GM23338 (cell line): ENCODE measurements at regions not wholly inside any gene's neighbourhood (a gene's known extent, or its start where the extent isn't known, plus 50 kb on each side); places are given as distances from the start of the nearest gene placed in this dataset.

Source experiments
- ATAC-seq: fragments of 200-7000 bp; cut with Tn5 transposase; 3 replicates; pipeline ENCODE4 v1.9.1; 2020
- DNase-seq: peaks from one replicate; pipeline ENCODE4 v3.0.0-alpha.2; 2015; ENCODE audit warnings: low spot score
- H2AFZ ChIP-seq: fragments of 200-600 bp; sonication (generic); 2 replicates; pipeline ENCODE4 v1.8.0; 2016; ENCODE audit warnings: antibody characterized with exemption, mild to moderate bottlenecking, moderate library complexity
- H3F3A ChIP-seq: fragments of 200-600 bp; sonication (generic); replicated peaks from 2 replicates; pipeline ENCODE4 v1.8.0; 2017; ENCODE audit warnings: antibody characterized with exemption, mixed run types, low read depth
- H3K27ac ChIP-seq: fragments of 200-600 bp; sonication (generic); 2 replicates; pipeline ENCODE4 v1.6.1; 2016; ENCODE audit warnings: low read depth
- H3K27me3 ChIP-seq: fragments of 200-600 bp; sonication (generic); 2 replicates; pipeline ENCODE4 v1.8.0; 2016; ENCODE audit warnings: mild to moderate bottlenecking, mixed run types, moderate library complexity; ENCODE audit not compliant: insufficient read depth
- H3K36me3 ChIP-seq: fragments of 200-600 bp; sonication (generic); 2 replicates; pipeline ENCODE4 v1.8.0; 2016; ENCODE audit warnings: mild to moderate bottlenecking; ENCODE audit not compliant: insufficient read depth
- H3K4me1 ChIP-seq: fragments of 200-600 bp; sonication (generic); 2 replicates; pipeline ENCODE4 v1.8.0; 2016; ENCODE audit warnings: mild to moderate bottlenecking, moderate library complexity; ENCODE audit not compliant: insufficient read depth
- H3K4me2 ChIP-seq: fragments of 200-600 bp; sonication (generic); 2 replicates; pipeline ENCODE4 v1.7.1; 2017; ENCODE audit warnings: mixed run types
- H3K4me3 ChIP-seq: fragments of 200-600 bp; sonication (generic); 2 replicates; pipeline ENCODE4 v1.6.1; 2016; ENCODE audit warnings: mixed run types
- H3K79me2 ChIP-seq: fragments of 200-600 bp; sonication (generic); replicated peaks from 2 replicates; pipeline ENCODE4 v1.8.0; 2017; ENCODE audit warnings: mild to moderate bottlenecking; ENCODE audit not compliant: insufficient read depth
- H3K9me2 ChIP-seq: fragments of 200-600 bp; sonication (generic); 2 replicates; pipeline ENCODE4 v1.8.0; 2017; ENCODE audit not compliant: insufficient read depth
- H4K20me1 ChIP-seq: fragments of 200-600 bp; sonication (generic); replicated peaks from 2 replicates; pipeline ENCODE4 v1.8.0; 2017; ENCODE audit warnings: mild to moderate bottlenecking; ENCODE audit not compliant: insufficient read depth
- H3K27ac Mint-ChIP-seq: 2 replicates; pipeline ENCODE4 v1.8.0; 2020; ENCODE audit warnings: inconsistent platforms, mild to moderate bottlenecking, moderate library complexity, mixed read lengths
- H3K27me3 Mint-ChIP-seq: 3 replicates; pipeline ENCODE4 v1.8.0; 2022; ENCODE audit warnings: low read depth, mild to moderate bottlenecking, moderate library complexity, mixed read lengths, inconsistent platforms; ENCODE audit not compliant: insufficient read depth, poor library complexity
- H3K36me3 Mint-ChIP-seq: 3 replicates; pipeline ENCODE4 v1.8.0; 2021; ENCODE audit warnings: low read depth, mild to moderate bottlenecking, inconsistent platforms, moderate library complexity, mixed read lengths
- H3K4me1 Mint-ChIP-seq: 3 replicates; pipeline ENCODE4 v1.8.0; 2020; ENCODE audit warnings: mild to moderate bottlenecking, inconsistent platforms, mixed read lengths
- H3K4me3 Mint-ChIP-seq: 3 replicates; pipeline ENCODE4 v1.8.0; 2021; ENCODE audit warnings: moderate library complexity, mild to moderate bottlenecking, inconsistent platforms, mixed read lengths
- H3K9me3 Mint-ChIP-seq: 3 replicates; pipeline ENCODE4 v1.8.0; 2020; ENCODE audit warnings: moderate library complexity, mild to moderate bottlenecking, inconsistent platforms, mixed read lengths
- CREB1 ChIP-seq: fragments of 250-450 bp; sonication (Bioruptor Pico); IDR thresholded peaks from 2 replicates; pipeline ENCODE4 v1.5.0; 2020; ENCODE audit warnings: low read depth, mild to moderate bottlenecking, moderate library complexity
- EZH2phosphoT487 ChIP-seq: fragments of 200-600 bp; sonication (generic); IDR thresholded peaks from one replicate; pipeline ENCODE4 v1.8.1; 2018; ENCODE audit warnings: antibody characterized with exemption; ENCODE audit not compliant: unreplicated experiment
- JUNB ChIP-seq: IDR thresholded peaks from one replicate; pipeline ENCODE4 v1.6.1; 2016; ENCODE audit warnings: antibody characterized with exemption; ENCODE audit not compliant: unreplicated experiment
- POLR2AphosphoS5 ChIP-seq: IDR thresholded peaks from 2 replicates; pipeline ENCODE4 v1.6.1; 2016; ENCODE audit warnings: antibody characterized with exemption, low read depth
- STAT1 ChIP-seq: IDR thresholded peaks from one replicate; pipeline ENCODE4 v1.6.1; 2016; ENCODE audit warnings: antibody characterized with exemption; ENCODE audit not compliant: unreplicated experiment
- ZNF114 ChIP-seq: fragments of 250-450 bp; sonication (Bioruptor Pico); IDR thresholded peaks from 2 replicates; pipeline ENCODE4 v1.5.0; 2020; ENCODE audit warnings: mild to moderate bottlenecking, moderate library complexity
- TF ChIP-seq, protein P1 (sequence below), 2 experiments: fragments of 200-600 bp in 1 of 2; sonication (generic) in 1 of 2; conservative IDR thresholded peaks; 2 replicates each; pipeline versions ENCODE4 v1.5.1 to v1.6.1; 2016 to 2017; ENCODE audit warnings: antibody characterized with exemption in 2 of 2, low read depth in 2 of 2, mild to moderate bottlenecking in 2 of 2, moderate library complexity in 1 of 2
- TF ChIP-seq, protein P2 (sequence below): IDR thresholded peaks from one replicate; pipeline ENCODE4 v1.6.1; 2018; ENCODE audit warnings: antibody characterized with exemption; ENCODE audit not compliant: unreplicated experiment
- TF ChIP-seq, protein P3 (sequence below): IDR thresholded peaks from 2 replicates; pipeline ENCODE4 v1.6.1; 2016; ENCODE audit warnings: antibody characterized with exemption

DNA sequence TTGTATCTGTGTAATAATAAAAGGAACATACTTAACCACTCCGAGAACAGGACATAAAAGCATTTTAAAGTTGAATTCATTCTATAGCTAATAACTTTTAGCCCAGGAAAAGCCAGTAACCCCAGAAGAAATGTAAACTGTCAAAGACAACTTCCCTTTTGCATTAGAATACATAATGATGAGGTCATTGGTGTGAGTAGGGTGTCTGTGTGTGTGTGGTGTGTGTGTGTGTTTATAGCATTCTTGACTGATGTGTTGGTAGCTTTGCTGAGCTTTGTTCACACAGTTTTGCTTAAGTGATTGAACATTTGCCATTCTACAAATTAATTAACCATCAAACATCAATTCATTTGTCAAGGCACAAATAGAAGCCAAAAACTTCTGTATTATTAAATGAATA is 559.6 kb downstream of the ARAP2 start:
- Histone ChIP-seq H3F3A (no peaks in the 10 kb centered on the region), H3K36me3 (peaks cover 12% of the 10 kb centered on the region), H3K27me3 (no peaks in the 10 kb centered on the region), H3K27ac (no peak overlapping the region), H3K4me1 (no peaks in the 10 kb centered on the region), H3K79me2 (no peaks in the 10 kb centered on the region), H2AFZ (no peak overlapping the region), H4K20me1 (no peaks in the 10 kb centered on the region), H3K4me2 (no peak overlapping the region), H3K4me3 (no peak overlapping the region), H3K9me2 (no peaks in the 10 kb centered on the region)
- no peak overlapping the region for H3K4me3 Mint-ChIP-seq
- no peak for ATAC-seq
- TF ChIP-seq, protein P1, sequence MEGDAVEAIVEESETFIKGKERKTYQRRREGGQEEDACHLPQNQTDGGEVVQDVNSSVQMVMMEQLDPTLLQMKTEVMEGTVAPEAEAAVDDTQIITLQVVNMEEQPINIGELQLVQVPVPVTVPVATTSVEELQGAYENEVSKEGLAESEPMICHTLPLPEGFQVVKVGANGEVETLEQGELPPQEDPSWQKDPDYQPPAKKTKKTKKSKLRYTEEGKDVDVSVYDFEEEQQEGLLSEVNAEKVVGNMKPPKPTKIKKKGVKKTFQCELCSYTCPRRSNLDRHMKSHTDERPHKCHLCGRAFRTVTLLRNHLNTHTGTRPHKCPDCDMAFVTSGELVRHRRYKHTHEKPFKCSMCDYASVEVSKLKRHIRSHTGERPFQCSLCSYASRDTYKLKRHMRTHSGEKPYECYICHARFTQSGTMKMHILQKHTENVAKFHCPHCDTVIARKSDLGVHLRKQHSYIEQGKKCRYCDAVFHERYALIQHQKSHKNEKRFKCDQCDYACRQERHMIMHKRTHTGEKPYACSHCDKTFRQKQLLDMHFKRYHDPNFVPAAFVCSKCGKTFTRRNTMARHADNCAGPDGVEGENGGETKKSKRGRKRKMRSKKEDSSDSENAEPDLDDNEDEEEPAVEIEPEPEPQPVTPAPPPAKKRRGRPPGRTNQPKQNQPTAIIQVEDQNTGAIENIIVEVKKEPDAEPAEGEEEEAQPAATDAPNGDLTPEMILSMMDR (conservative IDR thresholded peaks at IDR 0.05; ENCODE audit: low read depth in 2 of 2), result no peak
- TF ChIP-seq ZNF114 (no peak), STAT1 (no peak), JUNB (no peak), EZH2phosphoT487 (no peak), CREB1 (CRISPR knock-in tag) (no peak)
- TF ChIP-seq, protein P2, sequence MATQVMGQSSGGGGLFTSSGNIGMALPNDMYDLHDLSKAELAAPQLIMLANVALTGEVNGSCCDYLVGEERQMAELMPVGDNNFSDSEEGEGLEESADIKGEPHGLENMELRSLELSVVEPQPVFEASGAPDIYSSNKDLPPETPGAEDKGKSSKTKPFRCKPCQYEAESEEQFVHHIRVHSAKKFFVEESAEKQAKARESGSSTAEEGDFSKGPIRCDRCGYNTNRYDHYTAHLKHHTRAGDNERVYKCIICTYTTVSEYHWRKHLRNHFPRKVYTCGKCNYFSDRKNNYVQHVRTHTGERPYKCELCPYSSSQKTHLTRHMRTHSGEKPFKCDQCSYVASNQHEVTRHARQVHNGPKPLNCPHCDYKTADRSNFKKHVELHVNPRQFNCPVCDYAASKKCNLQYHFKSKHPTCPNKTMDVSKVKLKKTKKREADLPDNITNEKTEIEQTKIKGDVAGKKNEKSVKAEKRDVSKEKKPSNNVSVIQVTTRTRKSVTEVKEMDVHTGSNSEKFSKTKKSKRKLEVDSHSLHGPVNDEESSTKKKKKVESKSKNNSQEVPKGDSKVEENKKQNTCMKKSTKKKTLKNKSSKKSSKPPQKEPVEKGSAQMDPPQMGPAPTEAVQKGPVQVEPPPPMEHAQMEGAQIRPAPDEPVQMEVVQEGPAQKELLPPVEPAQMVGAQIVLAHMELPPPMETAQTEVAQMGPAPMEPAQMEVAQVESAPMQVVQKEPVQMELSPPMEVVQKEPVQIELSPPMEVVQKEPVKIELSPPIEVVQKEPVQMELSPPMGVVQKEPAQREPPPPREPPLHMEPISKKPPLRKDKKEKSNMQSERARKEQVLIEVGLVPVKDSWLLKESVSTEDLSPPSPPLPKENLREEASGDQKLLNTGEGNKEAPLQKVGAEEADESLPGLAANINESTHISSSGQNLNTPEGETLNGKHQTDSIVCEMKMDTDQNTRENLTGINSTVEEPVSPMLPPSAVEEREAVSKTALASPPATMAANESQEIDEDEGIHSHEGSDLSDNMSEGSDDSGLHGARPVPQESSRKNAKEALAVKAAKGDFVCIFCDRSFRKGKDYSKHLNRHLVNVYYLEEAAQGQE, result no peak
- peaks cover 28% of the 10 kb centered on the region for H3K36me3 Mint-ChIP-seq
- H3K9me3 Mint-ChIP-seq, result peaks cover 34% of the 10 kb centered on the region
- H3K4me1 Mint-ChIP-seq, result no peaks in the 10 kb centered on the region
- peaks cover 3% of the 10 kb centered on the region for H3K27me3 Mint-ChIP-seq
- no peak overlapping the region for H3K27ac Mint-ChIP-seq
- no peak for DNase-seq

DNA sequence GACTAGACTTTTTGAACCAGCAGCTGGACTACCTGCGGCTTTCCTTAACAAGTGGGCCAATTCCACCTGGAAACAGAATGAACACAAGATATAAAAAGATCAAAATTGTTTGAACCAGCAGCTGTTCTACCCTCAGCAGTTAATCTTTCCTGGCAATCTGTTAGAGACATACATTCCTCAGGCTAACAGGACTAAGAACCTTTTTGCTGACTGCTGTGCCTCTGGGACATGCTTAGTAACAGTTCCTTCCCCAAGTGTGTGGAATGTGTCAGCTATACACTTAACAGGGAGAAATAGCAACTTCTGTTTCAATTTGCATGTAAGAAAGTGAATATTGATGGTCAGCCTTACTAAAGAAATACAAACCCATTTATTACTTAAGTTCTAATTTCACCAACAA is 554.4 kb downstream of the ARAP2 start:
- Mint-ChIP-seq H3K4me1 (no peaks in the 10 kb centered on the region), H3K27me3 (peaks cover 1% of the 10 kb centered on the region), H3K9me3 (no peaks in the 10 kb centered on the region; the same call in 2 of the 3 replicates), H3K36me3 (no peaks in the 10 kb centered on the region), H3K4me3 (no peak overlapping the region), H3K27ac (no peak overlapping the region)
- Histone ChIP-seq H3K9me2 (no peaks in the 10 kb centered on the region), H3K27me3 (no peaks in the 10 kb centered on the region), H3K4me2 (no peak overlapping the region), H3K27ac (no peak overlapping the region), H2AFZ (no peak overlapping the region), H3K79me2 (no peaks in the 10 kb centered on the region), H3F3A (no peaks in the 10 kb centered on the region), H4K20me1 (no peaks in the 10 kb centered on the region), H3K4me1 (no peaks in the 10 kb centered on the region), H3K4me3 (no peak overlapping the region), H3K36me3 (no peaks in the 10 kb centered on the region)
- ATAC-seq, result no peak
- DNase-seq, result no peak
- TF ChIP-seq EZH2phosphoT487 (no peak), POLR2AphosphoS5 (no peak), ZNF114 (no peak), CREB1 (CRISPR knock-in tag) (no peak), JUNB (no peak)
- TF ChIP-seq, protein P3, sequence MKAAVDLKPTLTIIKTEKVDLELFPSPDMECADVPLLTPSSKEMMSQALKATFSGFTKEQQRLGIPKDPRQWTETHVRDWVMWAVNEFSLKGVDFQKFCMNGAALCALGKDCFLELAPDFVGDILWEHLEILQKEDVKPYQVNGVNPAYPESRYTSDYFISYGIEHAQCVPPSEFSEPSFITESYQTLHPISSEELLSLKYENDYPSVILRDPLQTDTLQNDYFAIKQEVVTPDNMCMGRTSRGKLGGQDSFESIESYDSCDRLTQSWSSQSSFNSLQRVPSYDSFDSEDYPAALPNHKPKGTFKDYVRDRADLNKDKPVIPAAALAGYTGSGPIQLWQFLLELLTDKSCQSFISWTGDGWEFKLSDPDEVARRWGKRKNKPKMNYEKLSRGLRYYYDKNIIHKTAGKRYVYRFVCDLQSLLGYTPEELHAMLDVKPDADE, result no peak
- TF ChIP-seq, protein P1 (conservative IDR thresholded peaks at IDR 0.05; ENCODE audit: low read depth in 2 of 2), result no peak
- TF ChIP-seq, protein P2, result no peak
